KOPT-K1 (cell line): ENCODE measurements at regions not wholly inside any gene's neighbourhood (a gene's known extent, or its start where the extent isn't known, plus 50 kb on each side); places are given as distances from the start of the nearest gene placed in this dataset.

ENCODE experiments used
- H3K27ac ChIP-seq: fragments of 200-600 bp; sonication (generic); 2 replicates; pipeline ENCODE4 v1.5.1; 2016; ENCODE audit warnings: antibody characterized with exemption, mild to moderate bottlenecking, low read depth, low read length; ENCODE audit not compliant: poor library complexity, severe bottlenecking
- H3K36me3 ChIP-seq: fragments of 200-600 bp; sonication (generic); 2 replicates; pipeline ENCODE4 v1.5.1; 2017; ENCODE audit warnings: antibody characterized with exemption, mild to moderate bottlenecking, low read length, moderate library complexity; ENCODE audit not compliant: insufficient read depth
- H3K9me3 ChIP-seq: fragments of 200-600 bp; sonication (generic); 2 replicates; pipeline ENCODE4 v1.5.1; 2017; ENCODE audit warnings: antibody characterized with exemption, low read length, mild to moderate bottlenecking; ENCODE audit not compliant: insufficient read depth, poor library complexity, severe bottlenecking

DNA sequence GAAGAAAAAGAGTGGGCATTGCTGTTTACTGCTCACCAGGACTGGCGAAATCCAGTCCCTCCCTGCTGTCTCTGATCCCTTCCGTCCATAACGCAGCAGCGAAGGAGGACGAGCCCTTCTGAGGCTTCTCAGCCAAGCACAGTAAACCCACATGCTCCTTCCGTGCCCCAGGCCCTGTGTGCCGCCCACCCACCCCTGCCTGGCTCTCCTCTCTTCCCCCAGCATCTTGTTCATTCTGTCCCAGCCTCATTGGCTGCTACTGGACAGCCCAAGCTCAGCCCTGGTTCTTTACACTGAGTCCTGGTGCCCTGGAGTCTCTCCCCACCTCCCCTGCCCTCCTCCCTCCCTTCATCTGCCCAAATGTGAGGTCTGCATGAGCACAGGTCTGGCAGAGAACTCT, 559.7 kb downstream of the BRD1 start:
- H3K27ac ChIP-seq, result no peak overlapping the region
- H3K36me3 ChIP-seq, result no peaks in the 10 kb centered on the region
- H3K9me3 ChIP-seq, result no peaks in the 10 kb centered on the region

DNA sequence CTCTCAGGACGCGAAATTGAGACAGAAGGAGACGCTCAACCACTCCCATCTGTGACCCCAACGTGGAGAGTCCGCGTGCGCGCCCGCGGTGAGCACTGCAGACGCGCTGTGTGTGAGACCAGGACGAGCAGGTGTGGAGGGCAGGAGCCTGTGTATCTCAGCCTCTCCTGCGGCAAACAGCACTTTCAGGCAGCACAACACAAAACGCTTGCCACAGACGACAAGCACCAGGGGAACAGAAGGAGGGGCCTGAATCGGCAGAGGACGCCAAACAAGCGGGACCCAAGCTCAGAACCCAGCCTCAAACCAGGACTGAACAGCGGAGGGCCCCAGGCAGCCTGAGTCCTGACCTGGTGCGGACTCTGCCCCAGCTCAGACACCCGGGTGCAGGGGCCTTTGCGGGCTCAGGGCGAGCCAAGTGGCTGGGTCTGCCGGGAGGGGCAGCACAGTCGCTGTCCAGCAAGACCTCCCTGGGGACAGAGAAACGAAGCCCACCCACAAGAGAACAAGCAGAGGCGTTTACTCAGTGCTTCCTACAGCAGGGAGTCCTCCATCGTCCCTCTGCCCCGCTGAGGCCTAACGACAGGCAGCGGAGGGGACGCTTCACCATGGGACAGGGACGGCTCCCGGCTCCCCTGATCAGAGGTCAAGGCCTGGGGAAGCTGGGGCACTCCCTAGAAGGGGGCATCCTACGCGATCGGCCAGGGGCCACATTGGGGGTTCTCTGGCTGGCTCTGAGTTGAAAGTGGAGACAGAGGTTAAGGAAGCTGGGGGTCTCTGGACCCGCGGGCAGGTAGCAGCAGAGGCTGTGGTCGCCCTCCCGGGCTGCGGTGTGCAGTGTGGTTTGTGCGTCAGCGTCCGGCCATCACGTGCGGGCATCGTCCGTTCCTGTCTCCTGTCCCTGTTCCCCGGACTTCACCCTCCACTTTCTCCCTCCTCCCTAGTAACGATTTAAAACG, 560.8 kb downstream of the BRD1 start:
- Histone ChIP-seq H3K27ac (no peak overlapping the region), H3K9me3 (no peaks in the 10 kb centered on the region), H3K36me3 (no peaks in the 10 kb centered on the region)

- no peak overlapping the region for H3K27ac ChIP-seq
- no peaks in the 10 kb centered on the region for H3K36me3 ChIP-seq
- H3K9me3 ChIP-seq, result no peaks in the 10 kb centered on the region
Observed at GRCh38 chr22:49264696-49265095, 563.0 kb downstream of the BRD1 start.

- Histone ChIP-seq H3K36me3 (no peaks in the 10 kb centered on the region), H3K9me3 (no peaks in the 10 kb centered on the region), H3K27ac (no peak overlapping the region)
Observed at GRCh38 chr22:49263101-49263500, 564.6 kb downstream of the BRD1 start.

DNA sequence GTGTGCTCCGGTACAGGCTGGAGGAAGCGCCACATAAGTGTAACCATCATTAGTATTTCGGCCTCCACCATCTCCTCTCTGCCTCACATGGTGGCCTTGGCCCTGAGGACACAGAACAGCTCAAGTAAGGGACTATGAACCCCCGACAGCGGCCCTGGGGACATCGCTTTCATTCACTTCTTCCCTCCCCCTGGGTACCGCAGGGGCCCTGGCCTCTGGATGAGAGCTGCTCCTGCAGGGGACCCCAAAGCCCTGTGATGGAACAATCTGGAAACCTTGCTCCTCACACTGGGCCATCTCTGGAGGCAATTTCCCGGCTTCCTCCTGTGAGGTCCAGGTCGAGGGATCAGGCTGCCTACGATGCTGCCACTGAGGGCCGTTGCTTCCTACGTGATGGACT, 565.5 kb downstream of the BRD1 start:
- Histone ChIP-seq H3K9me3 (no peaks in the 10 kb centered on the region), H3K27ac (no peak overlapping the region), H3K36me3 (no peaks in the 10 kb centered on the region)

GRCh38 chr22:49261616-49262015, 566.1 kb downstream of the BRD1 start:
- no peak overlapping the region for H3K27ac ChIP-seq
- no peaks in the 10 kb centered on the region for H3K36me3 ChIP-seq
- H3K9me3 ChIP-seq, result no peaks in the 10 kb centered on the region

DNA sequence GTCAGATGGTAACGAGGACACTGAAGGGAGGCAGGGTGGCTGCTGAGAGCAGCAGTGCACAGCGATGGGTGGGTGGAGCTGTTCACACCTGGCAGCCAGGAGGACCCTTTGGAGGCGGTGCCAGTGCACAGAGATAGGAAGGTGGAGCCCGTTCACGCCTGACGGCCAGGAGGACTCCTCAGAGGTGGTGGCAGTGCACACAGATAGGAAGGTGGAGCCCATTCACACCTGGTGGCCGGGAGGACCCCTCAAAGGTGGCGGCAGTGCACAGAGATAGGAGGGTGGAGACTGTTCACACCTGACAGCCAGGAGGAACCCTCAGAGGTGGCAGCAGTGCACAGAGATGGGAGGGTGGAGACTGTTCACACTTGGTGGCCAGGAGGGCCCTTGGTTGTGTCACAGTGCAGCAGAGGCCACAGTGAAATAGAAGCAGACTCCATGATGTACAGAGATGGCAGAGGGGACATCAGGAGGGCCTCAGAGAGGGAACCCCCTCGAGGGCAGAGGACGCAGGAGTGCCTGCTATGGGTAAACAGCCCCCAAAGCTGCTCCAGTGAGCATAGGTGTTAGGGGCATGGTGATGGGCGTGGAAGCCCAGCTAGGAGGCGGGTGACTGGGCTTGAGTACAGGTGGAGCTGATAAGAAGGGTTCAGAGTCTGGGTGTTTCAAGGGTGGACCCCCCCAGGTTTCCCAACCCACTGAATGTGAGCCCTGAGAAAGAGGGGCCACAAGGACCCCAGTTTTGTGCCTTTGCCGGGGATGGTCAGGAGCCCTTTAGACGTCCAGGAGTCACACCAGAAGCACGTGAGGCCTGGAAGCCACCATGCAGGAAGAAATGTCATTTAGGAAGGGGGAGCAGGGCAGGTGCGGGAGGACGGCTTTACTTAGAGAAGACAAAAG, 566.7 kb downstream of the BRD1 start:
- no peaks in the 10 kb centered on the region for H3K9me3 ChIP-seq
- no peak overlapping the region for H3K27ac ChIP-seq
- no peaks in the 10 kb centered on the region for H3K36me3 ChIP-seq

- Histone ChIP-seq H3K36me3 (no peaks in the 10 kb centered on the region), H3K9me3 (no peaks in the 10 kb centered on the region), H3K27ac (no peak overlapping the region)
Observed at GRCh38 chr22:49259839-49260615, 567.6 kb downstream of the BRD1 start.

- H3K9me3 ChIP-seq, result no peaks in the 10 kb centered on the region
- no peaks in the 10 kb centered on the region for H3K36me3 ChIP-seq
- no peak overlapping the region for H3K27ac ChIP-seq
Observed at GRCh38 chr22:49258107-49259010, 569.3 kb downstream of the BRD1 start.

DNA sequence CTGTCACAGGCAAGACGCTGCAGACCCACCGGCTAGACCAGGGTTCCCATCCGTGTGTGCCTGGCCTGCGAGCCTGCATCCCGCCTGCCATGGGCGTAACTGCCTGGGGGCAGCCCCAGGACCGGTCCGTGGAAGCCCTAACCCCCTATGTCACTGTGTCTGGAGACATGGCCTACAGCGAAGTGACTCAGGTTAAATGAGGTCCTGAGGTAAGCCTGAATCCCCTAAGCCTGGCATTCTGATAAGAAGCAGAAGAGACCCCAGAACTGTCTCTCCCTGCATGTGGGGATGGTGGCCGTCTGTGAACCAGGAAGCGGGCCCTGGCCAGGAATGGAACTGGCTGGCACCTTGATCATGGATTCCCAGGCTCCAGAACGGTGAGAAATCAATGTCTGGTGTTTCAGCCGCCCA, 570.1 kb downstream of the BRD1 start:
- Histone ChIP-seq H3K27ac (no peak overlapping the region), H3K9me3 (no peaks in the 10 kb centered on the region), H3K36me3 (no peaks in the 10 kb centered on the region)

DNA sequence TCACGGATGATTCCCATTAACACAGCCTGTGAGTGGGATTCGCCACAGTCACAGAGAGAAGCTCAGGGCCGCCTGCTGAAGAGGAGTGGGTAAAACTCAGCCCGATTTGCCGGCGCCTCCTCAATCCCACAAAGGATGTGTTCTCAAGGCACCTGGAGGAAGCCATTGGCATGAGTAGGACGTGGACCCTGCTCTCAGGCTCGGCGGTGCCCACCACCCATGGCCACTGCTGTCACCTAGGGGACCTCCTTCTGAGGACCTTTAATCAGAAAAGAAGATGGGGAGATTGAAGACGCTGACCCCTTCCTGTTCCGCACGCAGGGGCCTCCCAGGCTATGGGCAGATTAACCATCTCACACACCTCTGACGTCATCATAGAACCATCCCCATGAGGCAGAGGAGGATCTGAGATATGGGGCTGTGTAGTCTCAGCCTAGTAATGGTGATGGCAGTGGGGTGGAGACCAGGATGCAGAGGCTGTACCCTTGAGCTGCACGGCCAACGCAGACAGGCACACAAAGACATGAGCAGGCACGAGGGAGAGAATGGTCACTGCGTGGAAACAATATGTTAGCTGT, 571.8 kb downstream of the BRD1 start:
- H3K27ac ChIP-seq, result no peak overlapping the region
- H3K9me3 ChIP-seq, result no peaks in the 10 kb centered on the region
- H3K36me3 ChIP-seq, result no peaks in the 10 kb centered on the region

- no peaks in the 10 kb centered on the region for H3K9me3 ChIP-seq
- no peaks in the 10 kb centered on the region for H3K36me3 ChIP-seq
- H3K27ac ChIP-seq, result no peak overlapping the region
Observed at GRCh38 chr22:49255154-49255553, 572.5 kb downstream of the BRD1 start.

- Histone ChIP-seq H3K9me3 (no peaks in the 10 kb centered on the region), H3K36me3 (no peaks in the 10 kb centered on the region), H3K27ac (no peak overlapping the region)
Observed at GRCh38 chr22:49253656-49254055, 574.0 kb downstream of the BRD1 start.

DNA sequence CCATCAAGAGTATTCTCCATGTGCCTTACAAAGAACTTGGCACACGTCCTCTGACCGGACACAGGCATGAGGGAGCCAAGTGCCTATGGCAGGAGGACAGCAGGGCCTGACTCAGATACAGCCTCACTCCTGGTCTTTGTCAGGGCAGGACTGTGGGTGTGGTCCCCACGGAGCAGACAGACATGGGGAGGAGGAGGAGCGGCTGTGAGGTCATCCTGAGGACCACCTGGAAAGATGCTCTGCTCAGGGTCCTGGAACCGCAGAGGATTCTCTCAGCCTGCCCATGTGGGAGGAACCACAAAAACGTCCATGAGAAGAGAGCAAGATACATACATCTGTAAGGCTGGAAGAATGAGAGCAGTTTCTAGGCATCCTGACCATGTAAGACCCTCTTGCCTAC, 576.3 kb downstream of the BRD1 start:
- Histone ChIP-seq H3K27ac (no peak overlapping the region), H3K36me3 (no peaks in the 10 kb centered on the region), H3K9me3 (no peaks in the 10 kb centered on the region)
